ENCODE measurements at regions not wholly inside any gene's neighbourhood (a gene's known extent, or its start where the extent isn't known, plus 50 kb on each side); places are given as distances from the start of the nearest gene placed in this dataset.

GRCh38 chr13:84659359-84659661 is 777.0 kb upstream of the SLITRK1 start:
- H3K36me3 ChIP-seq (replicated peaks; ENCODE audit: insufficient read depth, low read depth): no peaks in the 10 kb centered on the region
- no peaks in the 10 kb centered on the region for H3K4me1 ChIP-seq (ENCODE audit: insufficient read depth)
- no peaks in the 10 kb centered on the region for H3K9me3 ChIP-seq (ENCODE audit: low read depth)
- no peak overlapping the region for H3K27ac ChIP-seq
- no peaks in the 10 kb centered on the region for H3K9me2 ChIP-seq (replicated peaks; ENCODE audit: insufficient read depth)
- no peaks in the 10 kb centered on the region for H3K79me2 ChIP-seq
- no peak overlapping the region for H3K4me3 ChIP-seq
- no peaks in the 10 kb centered on the region for H3K27me3 ChIP-seq
- no peak for TF ChIP-seq CTCF (IDR thresholded peaks at IDR 0.05; ENCODE audit: poor library complexity)
- TF ChIP-seq EZH2phosphoT487 (IDR thresholded peaks at IDR 0.05; ENCODE audit: low read depth, severe bottlenecking, unreplicated experiment): no peak
- TF ChIP-seq EZH2 (IDR thresholded peaks at IDR 0.05; ENCODE audit: borderline replicate concordance): no peak
- H4K20me1 ChIP-seq (ENCODE audit: insufficient read depth, poor library complexity, severe bottlenecking): no peaks in the 10 kb centered on the region
- no peak overlapping the region for H3K4me2 ChIP-seq
- no peak for DNase-seq (ENCODE audit: low spot score)
- H2AFZ ChIP-seq: no peak overlapping the region

- Histone ChIP-seq H3K4me1 (ENCODE audit: insufficient read depth) (no peaks in the 10 kb centered on the region), H3K4me3 (no peak overlapping the region), H3K79me2 (no peaks in the 10 kb centered on the region), H3K27ac (no peak overlapping the region), H4K20me1 (ENCODE audit: insufficient read depth, poor library complexity, severe bottlenecking) (no peaks in the 10 kb centered on the region), H3K36me3 (replicated peaks; ENCODE audit: insufficient read depth, low read depth) (no peaks in the 10 kb centered on the region), H2AFZ (no peak overlapping the region), H3K4me2 (no peak overlapping the region), H3K9me2 (replicated peaks; ENCODE audit: insufficient read depth) (no peaks in the 10 kb centered on the region), H3K27me3 (no peaks in the 10 kb centered on the region), H3K9me3 (ENCODE audit: low read depth) (no peaks in the 10 kb centered on the region)
- WGBS (ENCODE audit: low lambda C conversion rate, missing lambda C conversion rate): 84% methylated on average over 3 of the region's 3 CpGs
- DNase-seq (ENCODE audit: low spot score): no peak
- TF ChIP-seq EZH2phosphoT487 (IDR thresholded peaks at IDR 0.05; ENCODE audit: low read depth, severe bottlenecking, unreplicated experiment): no peak
- TF ChIP-seq CTCF (IDR thresholded peaks at IDR 0.05; ENCODE audit: poor library complexity): no peak
- no peak for TF ChIP-seq EZH2 (IDR thresholded peaks at IDR 0.05; ENCODE audit: borderline replicate concordance)
Observed at GRCh38 chr13:84658491-84659358, 776.5 kb upstream of the SLITRK1 start.

- no peak for DNase-seq (ENCODE audit: low spot score)
- Histone ChIP-seq H3K4me1 (ENCODE audit: insufficient read depth) (no peaks in the 10 kb centered on the region), H3K27ac (no peak overlapping the region), H3K9me2 (replicated peaks; ENCODE audit: insufficient read depth) (no peaks in the 10 kb centered on the region), H4K20me1 (ENCODE audit: insufficient read depth, poor library complexity, severe bottlenecking) (no peaks in the 10 kb centered on the region), H3K79me2 (no peaks in the 10 kb centered on the region), H2AFZ (no peak overlapping the region), H3K27me3 (no peaks in the 10 kb centered on the region), H3K4me3 (no peak overlapping the region), H3K9me3 (ENCODE audit: low read depth) (no peaks in the 10 kb centered on the region), H3K4me2 (no peak overlapping the region), H3K36me3 (replicated peaks; ENCODE audit: insufficient read depth, low read depth) (no peaks in the 10 kb centered on the region)
- 86% methylated on average over 3 of the region's 3 CpGs for WGBS (ENCODE audit: low lambda C conversion rate, missing lambda C conversion rate)
- TF ChIP-seq EZH2phosphoT487 (IDR thresholded peaks at IDR 0.05; ENCODE audit: low read depth, severe bottlenecking, unreplicated experiment) (no peak), CTCF (IDR thresholded peaks at IDR 0.05; ENCODE audit: poor library complexity) (no peak), EZH2 (IDR thresholded peaks at IDR 0.05; ENCODE audit: borderline replicate concordance) (no peak)
Observed at GRCh38 chr13:84655677-84656076, 773.4 kb upstream of the SLITRK1 start.
